GM19463 (cell line): ENCODE measurements at regions not wholly inside any gene's neighbourhood (a gene's known extent, or its start where the extent isn't known, plus 50 kb on each side); places are given as distances from the start of the nearest gene placed in this dataset.

ENCODE experiments used
- ATAC-seq: cut with Tn5 transposase; IDR thresholded peaks from one replicate; pipeline ENCODE4 v1.9.1; 2021; ENCODE audit warnings: mild to moderate bottlenecking, moderate library complexity; ENCODE audit not compliant: unreplicated experiment

- ATAC-seq, result no peak
Measured at GRCh38 chr4:119933606-119934005, 133.0 kb downstream of the MAD2L1 start.

GRCh38 chr4:119932277-119932676 is 134.4 kb downstream of the MAD2L1 start:
- no peak for ATAC-seq

- no peak for ATAC-seq
Measured at GRCh38 chr4:119930546-119930945, 136.1 kb downstream of the MAD2L1 start.

- no peak for ATAC-seq
Measured at GRCh38 chr4:119921830-119922229, 144.8 kb downstream of the MAD2L1 start.

GRCh38 chr4:119906277-119906676 is 160.4 kb downstream of the MAD2L1 start:
- no peak for ATAC-seq

GRCh38 chr4:119898211-119898610 is 168.4 kb downstream of the MAD2L1 start:
- ATAC-seq, result no peak

GRCh38 chr4:119897260-119897659 is 169.4 kb downstream of the MAD2L1 start:
- no peak for ATAC-seq

GRCh38 chr4:119894650-119895208 is 171.9 kb downstream of the MAD2L1 start:
- ATAC-seq, result no peak

- ATAC-seq, result no peak
Measured at GRCh38 chr4:119873794-119874325, 192.8 kb downstream of the MAD2L1 start.

GRCh38 chr4:119873132-119873531 is 193.5 kb downstream of the MAD2L1 start:
- ATAC-seq, result no peak

GRCh38 chr4:119872371-119873016 is 194.2 kb downstream of the MAD2L1 start:
- no peak for ATAC-seq

GRCh38 chr4:119870856-119871255 is 195.8 kb downstream of the MAD2L1 start:
- no peak for ATAC-seq

- ATAC-seq, result no peak
Measured at GRCh38 chr4:119865789-119866188, 200.9 kb downstream of the MAD2L1 start.

GRCh38 chr4:119865389-119865788 is 201.3 kb downstream of the MAD2L1 start:
- ATAC-seq, result no peak

GRCh38 chr4:119861731-119862130 is 204.9 kb downstream of the MAD2L1 start:
- ATAC-seq, result no peak

- no peak for ATAC-seq
Measured at GRCh38 chr4:119858176-119858575, 208.5 kb downstream of the MAD2L1 start.

GRCh38 chr4:119854364-119854763 is 212.3 kb downstream of the MAD2L1 start:
- ATAC-seq, result no peak

- no peak for ATAC-seq
Measured at GRCh38 chr4:119851649-119852048, 215.0 kb downstream of the MAD2L1 start.

- no peak for ATAC-seq
Measured at GRCh38 chr4:119841361-119841760, 212.8 kb upstream of the PDE5A start.

GRCh38 chr4:119835613-119835910 is 207.0 kb upstream of the PDE5A start:
- ATAC-seq, result no peak

- no peak for ATAC-seq
Measured at GRCh38 chr4:119834906-119835612, 206.5 kb upstream of the PDE5A start.

GRCh38 chr4:119833611-119834010 is 205.0 kb upstream of the PDE5A start:
- no peak for ATAC-seq
